ENCODE measurements at regions not wholly inside any gene's neighbourhood (a gene's known extent, or its start where the extent isn't known, plus 50 kb on each side); places are given as distances from the start of the nearest gene placed in this dataset.

- TF ChIP-seq POLR2AphosphoS5 (IDR thresholded peaks at IDR 0.05), result no peak
- no peak for TF ChIP-seq EP300 (IDR thresholded peaks at IDR 0.05)
Observed at GRCh38 chr7:49639808-49640207, 133.6 kb upstream of the VWC2 start.

Measured in upper lobe of left lung (tissue), 4 donors.